ENCODE measurements at regions not wholly inside any gene's neighbourhood (a gene's known extent, or its start where the extent isn't known, plus 50 kb on each side); places are given as distances from the start of the nearest gene placed in this dataset.
"Not testable (repeated sequence)": the region's sequence is repeated elsewhere in the genome, so short reads cannot be mapped to it uniquely, and the experiment has no call there.

GRCh38 chr19:27714857-27715256, 1498.1 kb downstream of the UQCRFS1 start:
- DNase-seq, result no peak

GRCh38 chr19:27709496-27709895, 1503.5 kb downstream of the UQCRFS1 start:
- no peak for DNase-seq

DNA sequence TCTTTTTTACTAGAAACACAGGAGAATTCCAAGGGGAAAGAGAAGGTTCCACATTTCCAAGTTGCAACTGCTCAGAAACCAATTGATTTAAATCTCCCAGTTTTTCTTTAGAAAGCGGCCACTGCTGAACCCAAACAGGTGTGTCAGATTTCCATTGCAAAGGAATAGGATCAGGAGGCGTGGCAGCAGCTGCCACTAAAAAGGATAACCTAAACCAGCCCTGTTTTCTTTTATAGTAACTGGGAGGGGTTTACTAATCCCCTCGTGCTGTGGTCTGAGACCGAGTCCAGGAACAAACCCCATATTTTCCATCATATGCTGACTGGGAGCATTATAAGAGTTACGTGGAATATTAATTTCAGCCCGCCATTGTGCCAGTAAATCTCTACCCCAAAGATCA, 1504.0 kb downstream of the UQCRFS1 start:
- not testable (repeated sequence) for DNase-seq

- DNase-seq, result not testable (repeated sequence)
These were observed 1505.9 kb downstream of the UQCRFS1 start for GRCh38 chr19:27707026-27707425.

GRCh38 chr19:27705896-27706295, 1507.1 kb downstream of the UQCRFS1 start:
- no peak for DNase-seq

DNA sequence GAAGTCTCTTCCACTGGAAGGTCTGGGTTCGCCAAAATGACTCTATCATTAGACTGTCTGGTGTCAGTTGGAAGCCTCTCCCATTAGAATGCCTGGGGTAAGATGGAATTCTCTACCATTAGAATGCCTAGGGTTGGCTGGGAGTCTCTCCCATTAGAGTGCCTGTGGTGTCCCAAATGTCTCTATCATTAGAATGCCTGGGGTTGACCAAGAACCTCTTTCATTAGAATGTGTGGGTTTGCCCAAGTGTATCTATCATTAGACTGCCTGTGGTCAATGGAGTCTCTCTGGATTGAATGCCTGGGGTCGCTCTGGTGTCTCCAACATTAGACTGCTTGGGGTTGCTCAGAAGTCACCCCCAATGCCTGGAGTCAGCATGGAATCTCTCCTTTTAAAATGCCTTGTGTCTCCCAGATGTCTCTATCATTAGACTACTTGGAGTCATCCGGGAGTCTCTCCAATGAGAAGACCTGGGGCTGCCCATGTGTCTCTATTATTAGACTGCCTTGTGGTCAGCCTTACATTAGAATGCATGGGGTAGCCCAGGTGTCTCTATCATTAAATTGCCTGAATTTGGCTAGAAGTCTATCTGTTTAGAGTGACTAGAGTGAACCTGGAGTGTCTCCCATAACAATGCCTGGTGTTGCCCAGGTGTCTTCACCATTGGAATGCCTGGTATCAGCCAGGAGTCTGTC, 1518.4 kb downstream of the UQCRFS1 start:
- DNase-seq, result no peak

- no peak for DNase-seq
These were observed 1521.0 kb downstream of the UQCRFS1 start for GRCh38 chr19:27691991-27692390.

- no peak for DNase-seq
These were observed 1523.2 kb downstream of the UQCRFS1 start for GRCh38 chr19:27689734-27690241.

GRCh38 chr19:27684293-27684692, 1528.7 kb downstream of the UQCRFS1 start:
- DNase-seq, result no peak

DNA sequence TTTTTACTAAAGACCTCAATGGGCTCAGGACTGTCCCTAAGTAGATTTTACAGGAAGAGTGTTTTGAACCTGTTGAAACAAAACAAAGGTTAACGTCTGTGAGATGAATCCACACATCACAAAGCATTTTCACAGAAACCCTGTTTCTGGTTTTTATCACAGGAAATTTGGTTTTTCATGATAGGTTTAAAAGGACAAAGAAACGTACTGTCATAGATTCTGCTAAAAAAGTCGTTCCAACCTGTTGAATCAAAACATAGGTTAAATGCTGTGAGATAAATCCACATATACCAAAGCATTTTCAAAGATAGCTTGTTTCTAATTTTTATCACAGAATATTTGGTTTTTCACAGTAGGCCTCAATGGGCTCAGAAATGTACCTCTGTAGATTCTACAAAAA, 1531.0 kb downstream of the UQCRFS1 start:
- DNase-seq, result no peak

DNA sequence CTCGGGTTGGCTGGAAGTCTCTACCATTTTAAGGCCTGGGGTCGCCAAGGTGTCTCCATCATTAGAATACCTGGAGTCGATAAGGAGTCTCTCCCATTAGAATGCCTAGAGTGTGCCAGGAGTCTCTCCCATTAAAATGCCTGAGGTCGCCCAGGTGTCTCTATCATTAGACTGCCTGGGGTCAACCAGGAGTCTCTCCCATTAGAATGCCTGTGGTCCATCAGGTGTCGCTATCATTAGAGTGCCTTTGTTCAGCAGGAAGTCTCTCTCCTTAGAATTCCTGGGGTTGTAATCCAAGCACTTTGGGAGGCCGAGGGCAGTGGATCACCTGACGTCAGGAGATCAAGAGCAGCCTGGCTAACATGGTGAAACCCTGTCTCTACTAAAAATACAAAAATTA, 1533.0 kb downstream of the UQCRFS1 start:
- no peak for DNase-seq

DNA sequence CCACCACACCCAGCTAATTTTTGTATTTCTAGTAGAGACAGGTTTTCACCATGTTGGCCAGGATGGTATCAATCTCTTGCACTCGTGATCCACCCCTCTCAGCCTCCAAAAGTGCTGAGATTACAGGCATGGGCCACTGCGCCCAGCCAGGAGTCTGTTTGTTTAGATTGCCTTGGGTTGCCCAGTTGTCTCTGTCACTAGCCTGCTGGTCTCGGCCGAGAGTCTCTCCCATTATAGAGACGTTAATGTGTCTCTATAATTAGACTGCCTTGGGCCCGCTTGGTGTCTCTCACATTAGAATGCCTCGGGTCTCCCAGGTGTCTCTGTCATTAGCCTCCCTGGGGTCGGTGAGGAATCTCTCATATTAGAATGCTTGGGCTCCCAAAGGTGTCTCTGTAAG, 1533.6 kb downstream of the UQCRFS1 start:
- DNase-seq, result no peak

DNA sequence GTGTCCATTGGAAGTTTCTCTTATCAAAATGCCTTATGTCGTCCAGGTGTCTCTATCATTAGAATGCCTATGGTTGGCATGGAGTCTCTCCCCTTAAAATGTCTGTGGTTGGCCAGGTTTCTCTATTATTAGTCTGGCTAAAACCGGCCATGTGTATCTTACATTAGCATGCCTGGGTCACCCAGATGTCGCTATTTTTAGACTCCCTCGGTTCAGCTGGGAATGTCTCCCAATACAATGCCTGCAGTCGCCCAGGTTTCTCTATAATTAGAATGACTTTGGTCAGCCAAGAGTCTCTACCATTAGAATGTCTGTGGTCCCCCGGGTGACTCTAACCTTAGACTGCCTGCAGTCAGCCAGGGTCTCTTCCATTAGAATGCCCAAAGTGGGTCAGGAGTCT, 1536.1 kb downstream of the UQCRFS1 start:
- DNase-seq, result no peak

DNA sequence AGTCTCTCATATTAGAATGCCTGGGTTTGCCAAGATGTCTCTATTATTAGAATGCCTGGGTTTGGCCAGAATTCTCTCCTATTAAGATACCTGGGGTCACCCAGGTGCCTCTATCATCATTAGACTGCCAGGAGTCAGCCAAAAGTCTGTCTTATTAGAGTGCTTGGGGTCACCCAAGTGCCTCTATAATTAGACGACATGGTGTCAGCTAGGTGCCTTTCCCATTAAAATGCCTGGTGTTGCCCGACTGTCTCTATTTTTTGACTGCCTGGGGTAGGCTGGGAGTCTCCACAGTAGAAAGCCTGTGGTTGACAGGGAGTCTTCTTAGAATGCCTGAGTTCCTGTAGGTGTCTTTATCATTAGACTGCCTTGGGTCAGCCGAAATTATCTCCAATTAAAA, 1536.6 kb downstream of the UQCRFS1 start:
- DNase-seq, result no peak

DNA sequence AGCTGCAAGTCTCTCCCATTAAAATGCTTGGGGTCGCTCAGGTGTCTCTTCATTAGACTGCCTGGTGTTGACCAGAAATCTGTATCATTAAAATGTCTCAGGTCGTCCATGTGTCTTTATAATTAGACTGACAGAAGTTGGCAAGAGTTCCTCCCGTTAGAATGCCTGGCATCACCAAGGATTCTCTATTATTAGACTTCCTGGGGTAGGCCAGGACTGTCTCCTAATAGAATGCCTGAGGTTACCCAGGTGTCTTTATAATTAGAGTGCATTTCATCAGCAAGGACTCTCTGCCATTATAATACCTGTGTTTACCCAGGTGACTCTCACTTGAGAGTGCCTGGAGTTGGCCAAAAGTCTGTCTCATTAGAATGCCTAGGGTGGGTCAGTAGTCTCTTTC, 1537.2 kb downstream of the UQCRFS1 start:
- no peak for DNase-seq

DNA sequence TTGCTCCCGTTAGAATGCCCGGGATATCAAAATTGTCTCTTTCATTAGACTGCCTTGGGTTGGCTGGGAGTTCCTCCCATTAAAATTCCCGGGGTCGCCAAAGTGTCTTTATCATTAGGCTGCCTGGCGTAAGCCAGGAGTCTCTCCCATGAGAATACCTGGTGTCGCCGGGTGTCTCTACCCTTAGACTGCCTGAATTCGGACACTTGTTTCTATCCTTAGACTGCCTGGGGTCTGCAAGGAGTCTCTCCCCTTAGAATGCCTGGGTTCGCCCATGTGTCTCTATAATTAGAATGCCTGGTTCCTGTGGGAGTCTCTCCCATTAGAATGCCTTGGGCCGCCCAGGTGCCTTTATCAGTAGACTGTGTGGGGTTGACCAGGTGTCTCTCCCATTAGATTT, 1538.2 kb downstream of the UQCRFS1 start:
- no peak for DNase-seq

GRCh38 chr19:27673986-27674385, 1539.0 kb downstream of the UQCRFS1 start:
- DNase-seq, result no peak

DNA sequence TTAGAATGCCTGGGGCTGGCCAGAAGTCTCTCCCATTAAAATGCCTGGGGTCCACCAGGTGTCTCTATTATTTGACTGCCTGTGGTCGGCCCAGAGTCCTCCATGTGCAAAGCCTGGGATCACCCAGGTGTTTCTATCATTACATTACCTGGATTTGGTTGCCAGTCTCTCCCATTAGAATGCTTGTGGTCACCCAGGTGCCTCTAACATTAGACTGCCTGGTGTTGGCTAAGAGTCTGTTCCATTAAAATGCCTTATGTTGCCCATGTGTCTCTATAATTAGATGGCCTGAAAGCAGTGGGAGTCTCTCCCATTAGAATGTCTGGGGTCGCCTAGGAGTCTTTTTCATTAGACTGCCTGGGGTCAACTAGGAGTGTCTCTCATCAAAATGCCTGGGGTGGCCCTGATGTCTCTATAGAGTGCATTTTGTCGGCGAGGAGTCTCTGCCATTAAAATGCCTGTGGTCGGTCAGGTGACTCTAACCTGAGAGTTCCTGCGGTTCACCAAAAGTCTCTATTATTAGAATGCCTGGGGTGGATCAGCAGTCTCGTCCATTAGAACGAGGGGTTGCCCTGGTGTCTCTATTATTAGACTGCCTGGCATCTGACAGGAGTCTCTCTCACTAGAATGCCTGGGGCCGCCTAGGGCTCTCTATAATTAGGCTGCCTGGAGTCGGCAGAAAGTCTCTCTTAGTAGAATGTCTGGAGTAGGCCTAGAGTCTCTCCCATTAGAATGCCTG, 1540.5 kb downstream of the UQCRFS1 start:
- no peak for DNase-seq

DNA sequence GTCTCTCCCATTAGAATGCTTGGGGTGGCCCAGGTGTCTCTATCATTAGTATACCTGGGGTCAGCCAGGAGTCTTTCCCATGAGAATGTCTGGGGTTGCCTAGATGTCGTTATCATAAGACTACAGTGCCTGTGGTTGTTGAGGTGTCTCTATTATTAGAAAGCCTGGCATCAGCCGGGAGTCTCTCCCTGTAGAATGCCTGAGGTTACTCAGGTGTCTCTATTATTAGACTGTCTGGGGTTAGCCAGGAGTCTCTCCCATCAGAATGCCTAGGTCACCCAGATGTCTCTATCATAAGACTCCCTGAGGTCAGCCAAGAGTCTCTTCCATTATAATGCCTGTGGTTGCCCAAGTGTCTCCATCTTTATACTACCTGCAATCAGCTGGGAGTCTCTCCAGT, 1541.1 kb downstream of the UQCRFS1 start:
- DNase-seq, result no peak

DNA sequence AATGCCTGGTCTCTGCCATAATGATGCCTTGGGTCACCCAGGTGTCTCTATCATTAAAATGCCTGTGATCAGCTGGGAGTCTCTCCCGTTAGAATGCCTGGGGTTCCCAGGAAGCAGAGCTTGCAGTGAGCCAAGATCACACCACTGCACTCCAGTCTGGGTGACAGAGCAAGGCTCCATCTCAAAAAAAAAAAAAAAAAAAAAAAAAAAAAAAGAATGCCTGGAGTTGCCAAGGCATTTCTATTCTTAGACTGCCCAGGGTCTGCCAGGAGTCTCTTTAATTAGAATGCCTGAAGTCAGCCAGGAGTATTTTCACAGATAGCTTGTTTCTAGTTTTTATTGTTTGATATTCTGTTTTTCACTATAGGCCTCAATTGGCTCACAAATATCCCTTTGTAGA, 1552.5 kb downstream of the UQCRFS1 start:
- no peak for DNase-seq

- DNase-seq, result no peak
These were observed 1555.5 kb downstream of the UQCRFS1 start for GRCh38 chr19:27657271-27658051.

- DNase-seq, result no peak
These were observed 1558.5 kb downstream of the UQCRFS1 start for GRCh38 chr19:27654266-27654990.

- DNase-seq, result no peak
These were observed 1560.2 kb downstream of the UQCRFS1 start for GRCh38 chr19:27652796-27653195.
